GM12878 (cell line): ENCODE measurements at regions not wholly inside any gene's neighbourhood (a gene's known extent, or its start where the extent isn't known, plus 50 kb on each side); places are given as distances from the start of the nearest gene placed in this dataset.

Experiments used
- ATAC-seq: fragments of 200-7000 bp; cut with Tn5 transposase; 3 replicates; pipeline ENCODE4 v1.9.1; 2020; ENCODE audit warnings: mild to moderate bottlenecking, moderate library complexity
- BruUV-seq: library from RNA; stranded (reverse); fragments of 400-500 nt; replicated peaks from 2 replicates; lab custom pipeline; 2021; lab: Mats Ljungman, UMichigan
- CTCF ChIA-PET: fragments of 300-600 bp; sonication (Branson Sonifier 250); formaldehyde crosslinking; extraction: SDS; loops from one replicate; lab custom pipeline; 2021; ENCODE audit warnings: inconsistent platforms; lab: Yijun Ruan, JAX
- POLR2A ChIA-PET: fragments of 350-600 bp; formaldehyde crosslinking; extraction: SDS; loops from one replicate; lab custom pipeline; 2021; ENCODE audit warnings: inconsistent platforms; lab: Charles Lee
- RAD21 ChIA-PET: fragments of 300-600 bp; sonication (Branson Sonifier 250); formaldehyde crosslinking; loops from one replicate; lab custom pipeline; 2023; ENCODE audit warnings: antibody characterized with exemption; ENCODE audit not compliant: unreplicated experiment; lab: Charles Lee
- SMC1A ChIA-PET: fragments of 300-600 bp; sonication (Branson Sonifier 250); formaldehyde crosslinking; loops from one replicate; lab custom pipeline; 2023; ENCODE audit not compliant: unreplicated experiment, uncharacterized antibody; lab: Charles Lee
- DNase-seq: peaks from one replicate; pipeline ENCODE4 v3.0.0-alpha.2; 2011; ENCODE audit warnings: low read depth, low spot score
- FAIRE-seq: peaks from 3 replicates; lab custom pipeline; 2011; peaks lifted over from hg19 to GRCh38; lab: Jason Lieb, UNC
- H2AFZ ChIP-seq: 2 replicates; pipeline ENCODE4 v1.6.0; 2011; ENCODE audit warnings: low read depth, low read length, control low read depth; ENCODE audit not compliant: control insufficient read depth
- H3K27ac ChIP-seq: 2 replicates; pipeline ENCODE4 v1.5.1; 2011; ENCODE audit warnings: control low read depth; ENCODE audit not compliant: control insufficient read depth, insufficient read depth
- H3K27me3 ChIP-seq, 2 experiments: replicated peaks in 1 of 2; 2 replicates each; pipeline versions ENCODE4 v1.6.0 to v1.6.1; 2011; ENCODE audit warnings: low read length in 1 of 2; ENCODE audit not compliant: control insufficient read depth in 2 of 2, insufficient read depth in 2 of 2
- H3K36me3 ChIP-seq, 2 experiments: 2 replicates each; pipeline ENCODE4 v1.5.1; 2011; ENCODE audit warnings: low read length in 1 of 2; ENCODE audit not compliant: control insufficient read depth in 2 of 2, insufficient read depth in 2 of 2
- H3K4me1 ChIP-seq: 2 replicates; pipeline ENCODE4 v1.6.1; 2011; ENCODE audit warnings: mild to moderate bottlenecking, low read length, moderate library complexity, mixed read lengths; ENCODE audit not compliant: control insufficient read depth, insufficient read depth
- H3K4me2 ChIP-seq: 2 replicates; pipeline ENCODE4 v1.6.0; 2011; ENCODE audit warnings: control low read depth; ENCODE audit not compliant: control insufficient read depth, insufficient read depth
- H3K4me3 ChIP-seq: fragments of 200-600 bp; sonication (generic); 2 replicates; pipeline ENCODE4 v1.5.1; 2016
- H3K79me2 ChIP-seq: 2 replicates; pipeline ENCODE4 v1.6.0; 2011; ENCODE audit warnings: low read length; ENCODE audit not compliant: control insufficient read depth, insufficient read depth
- H3K9ac ChIP-seq: 2 replicates; pipeline ENCODE4 v1.8.0; 2011; ENCODE audit warnings: low read length, control low read depth, mixed read lengths; ENCODE audit not compliant: control insufficient read depth, insufficient read depth
- H3K9me3 ChIP-seq: replicated peaks from 3 replicates; pipeline ENCODE4 v1.5.1; 2011; ENCODE audit warnings: mild to moderate bottlenecking, low read length; ENCODE audit not compliant: control insufficient read depth, insufficient read depth
- H4K20me1 ChIP-seq: 2 replicates; pipeline ENCODE4 v1.6.0; 2011; ENCODE audit not compliant: control insufficient read depth, insufficient read depth
- CHD1 ChIP-seq: IDR thresholded peaks from 2 replicates; pipeline ENCODE4 v1.6.1; 2012; ENCODE audit warnings: low read depth, low read length, improper control_type of control experiment
- ESRRA ChIP-seq: IDR thresholded peaks from 2 replicates; pipeline ENCODE4 v1.6.1; 2012; ENCODE audit warnings: mild to moderate bottlenecking, low read length, improper control_type of control experiment
- ETV6 ChIP-seq, 2 experiments: fragments of 450-650 bp in 1 of 2; IDR thresholded peaks in 1 of 2; conservative IDR thresholded peaks in 1 of 2; 2 replicates each; pipeline ENCODE4 v1.6.1; 2014; ENCODE audit warnings: antibody characterized with exemption in 1 of 2, borderline replicate concordance in 1 of 2, low read depth in 1 of 2, mild to moderate bottlenecking in 1 of 2, moderate library complexity in 1 of 2
- KAT2A ChIP-seq: conservative IDR thresholded peaks from 2 replicates; pipeline ENCODE4 v1.6.1; 2011; ENCODE audit warnings: low read depth, low read length; ENCODE audit not compliant: control insufficient read depth
- NFIC ChIP-seq: IDR thresholded peaks from 2 replicates; pipeline ENCODE4 v1.6.1; 2012; ENCODE audit warnings: low read depth, mild to moderate bottlenecking, inconsistent platforms, low read length, moderate library complexity
- SPI1 ChIP-seq: IDR thresholded peaks from 2 replicates; pipeline ENCODE4 v1.6.1; 2011; ENCODE audit warnings: low read depth, mild to moderate bottlenecking, low read length, moderate library complexity, borderline replicate concordance; ENCODE audit not compliant: insufficient read depth
- TBL1XR1 ChIP-seq: IDR thresholded peaks from 2 replicates; pipeline ENCODE4 v1.6.1; 2012; ENCODE audit warnings: low read depth, low read length, improper control_type of control experiment
- ZNF622 ChIP-seq: fragments of 450-650 bp; IDR thresholded peaks from 2 replicates; pipeline ENCODE4 v1.6.1; 2017; ENCODE audit warnings: mild to moderate bottlenecking, inconsistent platforms
- WGBS: methylation state at CpG from one replicate; pipeline ENCODE4 v1.1.6; 2016; ENCODE audit warnings: low lambda C conversion rate; ENCODE audit not compliant: insufficient replicate concordance, insufficient coverage; ENCODE audit errors: missing lambda C conversion rate; 5-methylcytosine and 5-hydroxymethylcytosine counted together
- in situ Hi-C: fragments of 300-500 bp; cut with MboI; formaldehyde crosslinking; loops from 9 replicates; pipeline ENCODE4 v1.14.3; 2018; ENCODE audit warnings: mixed read lengths
- intact Hi-C: fragments of 100-400 bp; cut with micrococcal nuclease; formaldehyde crosslinking; loops from one replicate; pipeline ENCODE4 v1.14.2; 2022; ENCODE audit not compliant: unreplicated experiment
- TF ChIP-seq, protein P1 (sequence below): fragments of 450-650 bp; formaldehyde crosslinking; IDR thresholded peaks from 2 replicates; pipeline ENCODE4 v1.4.0; 2020; ENCODE audit warnings: mild to moderate bottlenecking, moderate library complexity
- TF ChIP-seq, protein P2 (sequence below): IDR thresholded peaks from 2 replicates; pipeline ENCODE4 v1.6.1; 2011; ENCODE audit warnings: borderline replicate concordance, low read depth, mild to moderate bottlenecking, moderate library complexity, low read length; ENCODE audit not compliant: insufficient read depth, poor library complexity, severe bottlenecking
- TF ChIP-seq, protein P3 (sequence below): fragments of 450-650 bp; IDR thresholded peaks from 2 replicates; pipeline ENCODE4 v1.6.1; 2016; ENCODE audit warnings: mild to moderate bottlenecking
- TF ChIP-seq, protein P4 (sequence below): IDR thresholded peaks from 2 replicates; pipeline ENCODE4 v1.6.1; 2012; ENCODE audit warnings: low read length, inconsistent platforms
- TF ChIP-seq, protein P5 (sequence below): fragments of 450-650 bp; IDR thresholded peaks from 2 replicates; pipeline ENCODE4 v1.6.1; 2017; ENCODE audit warnings: mild to moderate bottlenecking, low read depth, inconsistent platforms; ENCODE audit not compliant: poor library complexity, severe bottlenecking

DNA sequence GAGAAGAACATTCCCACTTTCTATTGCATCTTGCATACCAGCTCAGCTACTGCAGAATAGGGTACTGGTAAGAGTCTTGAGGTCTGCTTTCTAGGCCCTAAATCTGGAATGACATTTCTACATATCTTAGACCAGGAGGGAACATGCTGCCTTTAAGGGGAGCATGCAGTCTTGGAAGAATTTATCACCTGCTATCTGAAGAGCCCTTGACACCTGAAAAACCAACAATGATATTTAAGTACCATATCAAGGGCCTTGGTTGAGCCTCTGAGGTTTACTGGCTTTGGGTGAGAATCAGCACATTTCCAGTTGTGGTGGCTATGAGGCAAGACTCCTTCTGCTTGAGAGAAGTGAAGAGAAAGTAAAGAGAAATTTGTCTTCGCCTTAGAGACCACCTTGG lies 436.8 kb upstream of the SPANXN1 start:
- intact Hi-C loops (no loop called here), in situ Hi-C loops (no loop called here)
- H2AFZ ChIP-seq = no peak overlapping the region
- H3K79me2 ChIP-seq = no peaks in the 10 kb centered on the region
- 0% methylated on average over 1 of the region's 1 CpG for WGBS
- no peaks in the 10 kb centered on the region for H3K9me3 ChIP-seq
- no peaks in the 10 kb centered on the region for H3K4me1 ChIP-seq
- no TSS peak for BruUV-seq
- POLR2A ChIA-PET = no interaction called here
- no peak overlapping the region for H3K4me3 ChIP-seq
- no peaks in the 10 kb centered on the region for H4K20me1 ChIP-seq
- ATAC-seq = no peak
- H3K27me3 ChIP-seq = no peaks in the 10 kb centered on the region
- DNase-seq = no peak
- CTCF ChIA-PET = no interaction called here
- H3K9ac ChIP-seq = no peak overlapping the region
- no peak overlapping the region for H3K4me2 ChIP-seq
- no peaks in the 10 kb centered on the region for H3K36me3 ChIP-seq
- RAD21 ChIA-PET = no interaction called here
- no peak overlapping the region for H3K27ac ChIP-seq
- no peak for FAIRE-seq
- SMC1A ChIA-PET = no interaction called here
- no peak for TF ChIP-seq KAT2A
- no peak for TF ChIP-seq TBL1XR1
- TF ChIP-seq ESRRA = no peak
- TF ChIP-seq NFIC = no peak
- TF ChIP-seq SPI1 = no peak
- TF ChIP-seq, protein P1, sequence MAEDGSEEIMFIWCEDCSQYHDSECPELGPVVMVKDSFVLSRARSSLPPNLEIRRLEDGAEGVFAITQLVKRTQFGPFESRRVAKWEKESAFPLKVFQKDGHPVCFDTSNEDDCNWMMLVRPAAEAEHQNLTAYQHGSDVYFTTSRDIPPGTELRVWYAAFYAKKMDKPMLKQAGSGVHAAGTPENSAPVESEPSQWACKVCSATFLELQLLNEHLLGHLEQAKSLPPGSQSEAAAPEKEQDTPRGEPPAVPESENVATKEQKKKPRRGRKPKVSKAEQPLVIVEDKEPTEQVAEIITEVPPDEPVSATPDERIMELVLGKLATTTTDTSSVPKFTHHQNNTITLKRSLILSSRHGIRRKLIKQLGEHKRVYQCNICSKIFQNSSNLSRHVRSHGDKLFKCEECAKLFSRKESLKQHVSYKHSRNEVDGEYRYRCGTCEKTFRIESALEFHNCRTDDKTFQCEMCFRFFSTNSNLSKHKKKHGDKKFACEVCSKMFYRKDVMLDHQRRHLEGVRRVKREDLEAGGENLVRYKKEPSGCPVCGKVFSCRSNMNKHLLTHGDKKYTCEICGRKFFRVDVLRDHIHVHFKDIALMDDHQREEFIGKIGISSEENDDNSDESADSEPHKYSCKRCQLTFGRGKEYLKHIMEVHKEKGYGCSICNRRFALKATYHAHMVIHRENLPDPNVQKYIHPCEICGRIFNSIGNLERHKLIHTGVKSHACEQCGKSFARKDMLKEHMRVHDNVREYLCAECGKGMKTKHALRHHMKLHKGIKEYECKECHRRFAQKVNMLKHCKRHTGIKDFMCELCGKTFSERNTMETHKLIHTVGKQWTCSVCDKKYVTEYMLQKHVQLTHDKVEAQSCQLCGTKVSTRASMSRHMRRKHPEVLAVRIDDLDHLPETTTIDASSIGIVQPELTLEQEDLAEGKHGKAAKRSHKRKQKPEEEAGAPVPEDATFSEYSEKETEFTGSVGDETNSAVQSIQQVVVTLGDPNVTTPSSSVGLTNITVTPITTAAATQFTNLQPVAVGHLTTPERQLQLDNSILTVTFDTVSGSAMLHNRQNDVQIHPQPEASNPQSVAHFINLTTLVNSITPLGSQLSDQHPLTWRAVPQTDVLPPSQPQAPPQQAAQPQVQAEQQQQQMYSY (CRISPR knock-in tag) = no peak
- TF ChIP-seq, protein P2, sequence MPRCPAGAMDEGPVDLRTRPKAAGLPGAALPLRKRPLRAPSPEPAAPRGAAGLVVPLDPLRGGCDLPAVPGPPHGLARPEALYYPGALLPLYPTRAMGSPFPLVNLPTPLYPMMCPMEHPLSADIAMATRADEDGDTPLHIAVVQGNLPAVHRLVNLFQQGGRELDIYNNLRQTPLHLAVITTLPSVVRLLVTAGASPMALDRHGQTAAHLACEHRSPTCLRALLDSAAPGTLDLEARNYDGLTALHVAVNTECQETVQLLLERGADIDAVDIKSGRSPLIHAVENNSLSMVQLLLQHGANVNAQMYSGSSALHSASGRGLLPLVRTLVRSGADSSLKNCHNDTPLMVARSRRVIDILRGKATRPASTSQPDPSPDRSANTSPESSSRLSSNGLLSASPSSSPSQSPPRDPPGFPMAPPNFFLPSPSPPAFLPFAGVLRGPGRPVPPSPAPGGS = no peak
- TF ChIP-seq, protein P3, sequence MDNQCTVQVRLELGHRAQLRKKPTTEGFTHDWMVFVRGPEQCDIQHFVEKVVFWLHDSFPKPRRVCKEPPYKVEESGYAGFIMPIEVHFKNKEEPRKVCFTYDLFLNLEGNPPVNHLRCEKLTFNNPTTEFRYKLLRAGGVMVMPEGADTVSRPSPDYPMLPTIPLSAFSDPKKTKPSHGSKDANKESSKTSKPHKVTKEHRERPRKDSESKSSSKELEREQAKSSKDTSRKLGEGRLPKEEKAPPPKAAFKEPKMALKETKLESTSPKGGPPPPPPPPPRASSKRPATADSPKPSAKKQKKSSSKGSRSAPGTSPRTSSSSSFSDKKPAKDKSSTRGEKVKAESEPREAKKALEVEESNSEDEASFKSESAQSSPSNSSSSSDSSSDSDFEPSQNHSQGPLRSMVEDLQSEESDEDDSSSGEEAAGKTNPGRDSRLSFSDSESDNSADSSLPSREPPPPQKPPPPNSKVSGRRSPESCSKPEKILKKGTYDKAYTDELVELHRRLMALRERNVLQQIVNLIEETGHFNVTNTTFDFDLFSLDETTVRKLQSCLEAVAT = no peak
- TF ChIP-seq ZNF622 = no peak
- no peak for TF ChIP-seq CHD1
- TF ChIP-seq, protein P4, sequence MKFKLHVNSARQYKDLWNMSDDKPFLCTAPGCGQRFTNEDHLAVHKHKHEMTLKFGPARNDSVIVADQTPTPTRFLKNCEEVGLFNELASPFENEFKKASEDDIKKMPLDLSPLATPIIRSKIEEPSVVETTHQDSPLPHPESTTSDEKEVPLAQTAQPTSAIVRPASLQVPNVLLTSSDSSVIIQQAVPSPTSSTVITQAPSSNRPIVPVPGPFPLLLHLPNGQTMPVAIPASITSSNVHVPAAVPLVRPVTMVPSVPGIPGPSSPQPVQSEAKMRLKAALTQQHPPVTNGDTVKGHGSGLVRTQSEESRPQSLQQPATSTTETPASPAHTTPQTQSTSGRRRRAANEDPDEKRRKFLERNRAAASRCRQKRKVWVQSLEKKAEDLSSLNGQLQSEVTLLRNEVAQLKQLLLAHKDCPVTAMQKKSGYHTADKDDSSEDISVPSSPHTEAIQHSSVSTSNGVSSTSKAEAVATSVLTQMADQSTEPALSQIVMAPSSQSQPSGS = no peak
- TF ChIP-seq, protein P5, sequence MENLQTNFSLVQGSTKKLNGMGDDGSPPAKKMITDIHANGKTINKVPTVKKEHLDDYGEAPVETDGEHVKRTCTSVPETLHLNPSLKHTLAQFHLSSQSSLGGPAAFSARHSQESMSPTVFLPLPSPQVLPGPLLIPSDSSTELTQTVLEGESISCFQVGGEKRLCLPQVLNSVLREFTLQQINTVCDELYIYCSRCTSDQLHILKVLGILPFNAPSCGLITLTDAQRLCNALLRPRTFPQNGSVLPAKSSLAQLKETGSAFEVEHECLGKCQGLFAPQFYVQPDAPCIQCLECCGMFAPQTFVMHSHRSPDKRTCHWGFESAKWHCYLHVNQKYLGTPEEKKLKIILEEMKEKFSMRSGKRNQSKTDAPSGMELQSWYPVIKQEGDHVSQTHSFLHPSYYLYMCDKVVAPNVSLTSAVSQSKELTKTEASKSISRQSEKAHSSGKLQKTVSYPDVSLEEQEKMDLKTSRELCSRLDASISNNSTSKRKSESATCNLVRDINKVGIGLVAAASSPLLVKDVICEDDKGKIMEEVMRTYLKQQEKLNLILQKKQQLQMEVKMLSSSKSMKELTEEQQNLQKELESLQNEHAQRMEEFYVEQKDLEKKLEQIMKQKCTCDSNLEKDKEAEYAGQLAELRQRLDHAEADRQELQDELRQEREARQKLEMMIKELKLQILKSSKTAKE = no peak
- TF ChIP-seq ETV6 (conservative IDR thresholded peaks at IDR 0.05 in 1 of 2, IDR thresholded peaks at IDR 0.05 in 1 of 2; ENCODE audit: borderline replicate concordance in 1 of 2, low read depth in 1 of 2) = no peak
